ENCODE measurements at regions not wholly inside any gene's neighbourhood (a gene's known extent, or its start where the extent isn't known, plus 50 kb on each side); places are given as distances from the start of the nearest gene placed in this dataset.

GRCh38 chr22:48898524-48899250, 929.0 kb downstream of the BRD1 start:
- Mint-ChIP-seq H3K9me3 (no peaks in the 10 kb centered on the region), H3K36me3 (ENCODE audit: insufficient read depth in 2 of 2) (no peaks in the 10 kb centered on the region), H3K27me3 (ENCODE audit: low read depth) (peaks cover 13% of the 10 kb centered on the region), H3K27ac (no peak overlapping the region), H3K4me3 (no peak overlapping the region), H3K4me1 (ENCODE audit: low read depth) (no peaks in the 10 kb centered on the region)
- ATAC-seq (replicated peaks in 1 of 2): no peak
- DNase-seq: no peak

DNA sequence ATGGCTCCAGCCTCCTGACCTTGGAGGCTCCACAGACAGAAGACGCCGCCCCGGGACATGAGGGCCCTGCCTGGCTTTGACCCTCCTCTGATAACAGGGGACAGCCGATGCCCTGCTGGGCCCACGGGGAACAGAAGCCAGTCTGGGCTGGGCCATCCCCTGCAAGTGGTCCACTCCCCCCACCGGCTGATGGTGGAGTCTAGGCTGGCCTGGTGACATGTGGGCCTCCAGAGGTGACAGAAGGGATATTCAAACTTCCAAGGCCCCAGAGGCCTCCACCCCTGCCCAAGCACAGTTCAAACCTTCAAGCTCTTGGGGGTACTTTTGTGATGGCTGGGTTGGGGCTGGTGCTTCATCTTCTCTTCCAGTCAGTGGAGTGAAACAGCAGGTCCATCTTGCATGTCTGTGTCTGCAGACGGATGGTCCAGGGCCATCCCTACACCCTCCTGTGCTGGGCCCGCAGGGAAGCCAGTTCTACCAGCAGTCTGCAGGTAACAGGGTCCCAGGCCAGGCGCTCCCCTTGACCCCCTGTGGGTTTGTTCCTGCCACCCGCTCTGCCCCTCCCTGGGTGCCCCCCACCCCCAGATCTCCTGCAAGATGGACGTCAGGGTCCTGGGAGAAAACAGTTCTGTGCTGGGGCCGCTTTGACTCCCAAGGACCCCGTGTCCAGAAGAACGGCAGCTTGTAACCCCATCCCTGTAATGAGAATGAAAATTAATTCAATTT, 929.9 kb downstream of the BRD1 start:
- Mint-ChIP-seq H3K4me3 (no peak overlapping the region), H3K9me3 (no peaks in the 10 kb centered on the region), H3K27me3 (ENCODE audit: low read depth) (peaks cover 13% of the 10 kb centered on the region), H3K4me1 (ENCODE audit: low read depth) (no peaks in the 10 kb centered on the region), H3K27ac (no peak overlapping the region), H3K36me3 (ENCODE audit: insufficient read depth in 2 of 2) (no peaks in the 10 kb centered on the region)
- ATAC-seq (replicated peaks in 1 of 2) (no peak), DNase-seq (no peak)

GRCh38 chr22:48896766-48897644, 930.7 kb downstream of the BRD1 start:
- no peak overlapping the region for H3K27ac Mint-ChIP-seq
- no peak for DNase-seq
- ATAC-seq (replicated peaks in 1 of 2): no peak
- no peaks in the 10 kb centered on the region for H3K4me1 Mint-ChIP-seq (ENCODE audit: low read depth)
- no peaks in the 10 kb centered on the region for H3K36me3 Mint-ChIP-seq (ENCODE audit: insufficient read depth in 2 of 2)
- H3K4me3 Mint-ChIP-seq: no peak overlapping the region
- H3K27me3 Mint-ChIP-seq (ENCODE audit: low read depth): peaks cover 13% of the 10 kb centered on the region
- no peaks in the 10 kb centered on the region for H3K9me3 Mint-ChIP-seq

- Mint-ChIP-seq H3K9me3 (no peaks in the 10 kb centered on the region), H3K27me3 (ENCODE audit: low read depth) (peaks cover 13% of the 10 kb centered on the region), H3K36me3 (ENCODE audit: insufficient read depth in 2 of 2) (no peaks in the 10 kb centered on the region), H3K4me1 (ENCODE audit: low read depth) (no peaks in the 10 kb centered on the region), H3K27ac (no peak overlapping the region), H3K4me3 (no peak overlapping the region)
- DNase-seq (no peak), ATAC-seq (replicated peaks in 1 of 2) (no peak)
Measured at GRCh38 chr22:48895831-48896765, 931.6 kb downstream of the BRD1 start.

DNA sequence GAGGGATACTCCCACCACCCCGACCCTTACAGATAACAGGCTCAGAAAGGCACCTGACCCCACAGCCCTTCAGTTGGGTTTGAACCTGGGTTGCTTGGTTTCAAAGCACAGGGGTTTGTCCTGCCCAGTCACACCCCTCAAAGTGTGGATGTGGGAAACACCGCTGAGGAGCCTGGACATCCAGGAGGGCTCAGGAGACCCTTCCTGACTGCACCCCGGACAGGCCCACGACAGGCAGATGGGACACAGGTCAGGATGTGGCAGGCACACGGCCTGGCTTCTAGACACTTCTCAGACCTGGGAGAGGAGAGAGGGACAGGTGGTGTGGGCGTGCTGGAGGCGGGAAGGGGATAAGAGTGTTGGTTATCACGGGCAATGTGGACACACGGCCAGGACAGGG, 932.3 kb downstream of the BRD1 start:
- Mint-ChIP-seq H3K27ac (no peak overlapping the region), H3K4me3 (no peak overlapping the region), H3K36me3 (ENCODE audit: insufficient read depth in 2 of 2) (no peaks in the 10 kb centered on the region), H3K9me3 (no peaks in the 10 kb centered on the region), H3K4me1 (ENCODE audit: low read depth) (no peaks in the 10 kb centered on the region), H3K27me3 (ENCODE audit: low read depth) (peaks cover 10% of the 10 kb centered on the region)
- DNase-seq (no peak), ATAC-seq (replicated peaks in 1 of 2) (no peak)

DNA sequence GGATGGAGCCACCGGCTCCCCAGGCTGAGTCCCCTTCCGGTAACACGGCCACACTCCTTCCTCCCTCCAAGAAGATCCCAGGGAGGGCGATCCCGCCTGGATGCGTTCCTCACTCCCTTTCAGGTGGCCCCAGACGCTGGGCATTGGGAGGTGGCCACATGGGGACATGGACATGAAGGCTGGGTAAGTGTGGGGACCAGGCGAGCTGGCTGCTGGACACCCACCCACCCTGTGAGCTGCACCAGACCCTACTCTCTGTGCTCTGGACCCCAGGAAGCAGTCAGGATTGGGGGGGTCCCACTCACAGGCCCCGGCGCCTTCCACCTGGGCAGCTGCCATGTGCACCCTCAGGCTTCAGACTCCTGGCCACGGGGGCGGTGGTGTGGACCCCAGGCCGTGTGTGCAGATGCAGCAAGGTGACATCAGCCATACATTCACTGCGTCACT, 932.8 kb downstream of the BRD1 start:
- Mint-ChIP-seq H3K9me3 (no peaks in the 10 kb centered on the region), H3K27ac (no peak overlapping the region), H3K36me3 (ENCODE audit: insufficient read depth in 2 of 2) (no peaks in the 10 kb centered on the region), H3K4me1 (ENCODE audit: low read depth) (no peaks in the 10 kb centered on the region), H3K4me3 (no peak overlapping the region), H3K27me3 (ENCODE audit: low read depth) (peaks cover 6% of the 10 kb centered on the region)
- no peak for DNase-seq
- no peak for ATAC-seq (replicated peaks in 1 of 2)

GRCh38 chr22:48894064-48894671, 933.5 kb downstream of the BRD1 start:
- DNase-seq (no peak), ATAC-seq (replicated peaks in 1 of 2) (no peak)
- no peaks in the 10 kb centered on the region for H3K9me3 Mint-ChIP-seq
- H3K36me3 Mint-ChIP-seq (ENCODE audit: insufficient read depth in 2 of 2): no peaks in the 10 kb centered on the region
- no peak overlapping the region for H3K27ac Mint-ChIP-seq
- no peaks in the 10 kb centered on the region for H3K4me1 Mint-ChIP-seq (ENCODE audit: low read depth)
- no peak overlapping the region for H3K4me3 Mint-ChIP-seq
- H3K27me3 Mint-ChIP-seq (ENCODE audit: low read depth): peaks cover 6% of the 10 kb centered on the region

DNA sequence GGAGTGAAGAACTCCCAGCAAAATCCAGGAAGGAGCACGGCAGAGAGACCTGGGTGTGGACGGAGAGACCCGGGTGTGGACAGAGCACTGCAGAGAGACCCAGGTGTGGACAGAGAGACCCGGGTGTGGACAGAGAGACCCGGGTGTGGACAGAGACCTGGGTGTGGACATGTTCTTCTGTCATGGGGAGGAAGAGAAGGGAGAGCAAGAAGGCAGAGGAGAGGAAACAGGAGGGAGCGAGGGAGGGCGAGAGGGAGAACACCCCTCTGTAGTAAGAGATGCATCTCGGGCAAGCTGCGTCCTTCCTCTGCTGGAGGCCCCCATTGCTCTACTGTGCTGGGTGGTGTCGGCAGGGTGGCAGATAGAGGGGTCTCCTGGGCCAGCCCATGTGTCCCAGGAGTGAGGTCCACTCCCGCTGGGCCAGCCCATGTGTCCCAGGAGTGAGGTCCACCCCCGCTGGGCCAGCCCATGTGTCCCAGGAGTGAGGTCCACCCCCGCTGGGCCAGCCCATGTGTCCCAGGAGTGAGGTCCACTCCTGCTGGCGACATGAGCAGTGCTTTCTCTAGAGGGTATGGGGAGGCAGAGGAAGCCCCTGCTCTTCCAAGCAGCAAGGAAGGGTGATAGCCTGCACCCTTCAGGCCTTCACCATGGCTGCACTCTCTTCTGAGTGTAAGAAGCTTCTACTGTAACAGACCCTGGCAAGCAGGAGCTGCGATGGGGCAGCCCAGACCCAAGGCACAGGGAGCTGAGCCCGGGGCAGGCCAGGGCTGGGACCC, 934.2 kb downstream of the BRD1 start:
- Mint-ChIP-seq H3K4me1 (ENCODE audit: low read depth) (no peaks in the 10 kb centered on the region), H3K4me3 (no peak overlapping the region), H3K36me3 (ENCODE audit: insufficient read depth in 2 of 2) (no peaks in the 10 kb centered on the region), H3K27me3 (ENCODE audit: low read depth) (peaks cover 6% of the 10 kb centered on the region), H3K9me3 (no peaks in the 10 kb centered on the region), H3K27ac (no peak overlapping the region)
- no peak for ATAC-seq (replicated peaks in 1 of 2)
- no peak for DNase-seq

- H3K27ac Mint-ChIP-seq: no peak overlapping the region
- no peak for DNase-seq
Measured at GRCh38 chr22:48892578-48893287, 934.9 kb downstream of the BRD1 start.

GRCh38 chr22:48891688-48892577, 935.7 kb downstream of the BRD1 start:
- DNase-seq (no peak), ATAC-seq (replicated peaks in 1 of 2) (no peak)
- no peaks in the 10 kb centered on the region for H3K9me3 Mint-ChIP-seq
- H3K27me3 Mint-ChIP-seq (ENCODE audit: low read depth): peaks cover under 1% of the 10 kb centered on the region
- H3K36me3 Mint-ChIP-seq (ENCODE audit: insufficient read depth in 2 of 2): no peaks in the 10 kb centered on the region
- no peaks in the 10 kb centered on the region for H3K4me1 Mint-ChIP-seq (ENCODE audit: low read depth)
- no peak overlapping the region for H3K4me3 Mint-ChIP-seq
- H3K27ac Mint-ChIP-seq: no peak overlapping the region

More at GRCh38 chr22:48892578-48893287, 934.9 kb downstream of the BRD1 start:
- Mint-ChIP-seq H3K36me3 (ENCODE audit: insufficient read depth in 2 of 2) (no peaks in the 10 kb centered on the region), H3K4me3 (no peak overlapping the region), H3K9me3 (no peaks in the 10 kb centered on the region), H3K27me3 (ENCODE audit: low read depth) (peaks cover 6% of the 10 kb centered on the region), H3K4me1 (ENCODE audit: low read depth) (no peaks in the 10 kb centered on the region)
- no peak for ATAC-seq (replicated peaks in 1 of 2)
